ENCODE measurements at regions not wholly inside any gene's neighbourhood (a gene's known extent, or its start where the extent isn't known, plus 50 kb on each side); places are given as distances from the start of the nearest gene placed in this dataset.

- no peaks in the 10 kb centered on the region for H3K9me3 ChIP-seq (ENCODE audit: low read length)
- H3K4me1 ChIP-seq (ENCODE audit: insufficient read depth, low read length, severe bottlenecking): no peaks in the 10 kb centered on the region
- no peaks in the 10 kb centered on the region for H3K9me2 ChIP-seq (ENCODE audit: low read depth, low read length)
- no peaks in the 10 kb centered on the region for H3K27me3 ChIP-seq (ENCODE audit: insufficient read depth, low read length)
- H2AFZ ChIP-seq (ENCODE audit: low read length): no peak overlapping the region
- no peaks in the 10 kb centered on the region for H3K36me3 ChIP-seq (ENCODE audit: insufficient read depth, low read length)
- no peak for TF ChIP-seq EZH2 (IDR thresholded peaks at IDR 0.05; ENCODE audit: borderline replicate concordance, low read length)
- TF ChIP-seq CTCF (IDR thresholded peaks at IDR 0.05; ENCODE audit: low read length): no peak
- no peak overlapping the region for H3K4me2 ChIP-seq (ENCODE audit: low read length)
- no peak overlapping the region for H3K27ac ChIP-seq (ENCODE audit: low read depth, low read length, poor library complexity, severe bottlenecking)
- H3K79me2 ChIP-seq (ENCODE audit: insufficient read depth, low read length): no peaks in the 10 kb centered on the region
- H4K20me1 ChIP-seq (ENCODE audit: insufficient read depth, low read length): no peaks in the 10 kb centered on the region
- no peak overlapping the region for H3K4me3 ChIP-seq (ENCODE audit: low read depth, low read length, poor library complexity, severe bottlenecking)
- H3F3A ChIP-seq (ENCODE audit: insufficient read depth, low read length): no peaks in the 10 kb centered on the region
- H3K9ac ChIP-seq (ENCODE audit: low read length): no peak overlapping the region
Measured at GRCh38 chr10:8462565-8462964, 408.1 kb downstream of the GATA3 start.

DNA sequence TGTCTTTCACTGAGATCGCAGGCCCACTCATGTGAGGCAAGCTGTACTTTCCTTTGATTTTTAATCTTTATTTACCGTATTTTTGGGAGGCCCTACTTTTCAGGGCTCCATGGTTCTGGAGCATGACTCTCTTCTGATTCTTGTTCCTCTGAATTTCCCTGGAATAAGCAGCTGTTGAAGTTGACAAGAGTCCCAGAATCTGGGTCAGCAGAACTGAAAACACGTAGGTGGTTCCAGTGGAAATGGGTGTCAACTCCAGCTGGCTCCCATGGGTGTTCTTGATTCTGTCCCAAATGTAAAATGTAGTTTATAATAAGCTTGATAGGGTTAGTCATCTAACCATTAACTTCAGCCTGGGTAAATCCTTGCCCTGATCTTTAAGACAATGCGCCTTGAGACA lies 409.4 kb downstream of the GATA3 start:
- H3K27ac ChIP-seq (ENCODE audit: low read depth, low read length, poor library complexity, severe bottlenecking): no peak overlapping the region
- TF ChIP-seq EZH2 (IDR thresholded peaks at IDR 0.05; ENCODE audit: borderline replicate concordance, low read length) (no peak), CTCF (IDR thresholded peaks at IDR 0.05; ENCODE audit: low read length) (no peak)

GRCh38 chr10:8468477-8468876 lies 414.0 kb downstream of the GATA3 start:
- H3K79me2 ChIP-seq (ENCODE audit: insufficient read depth, low read length): no peaks in the 10 kb centered on the region
- H3K9ac ChIP-seq (ENCODE audit: low read length): no peak overlapping the region
- no peaks in the 10 kb centered on the region for H3F3A ChIP-seq (ENCODE audit: insufficient read depth, low read length)
- H3K9me2 ChIP-seq (ENCODE audit: low read depth, low read length): no peaks in the 10 kb centered on the region
- H3K27me3 ChIP-seq (ENCODE audit: insufficient read depth, low read length): no peaks in the 10 kb centered on the region
- TF ChIP-seq EZH2 (IDR thresholded peaks at IDR 0.05; ENCODE audit: borderline replicate concordance, low read length): no peak
- TF ChIP-seq CTCF (IDR thresholded peaks at IDR 0.05; ENCODE audit: low read length): no peak
- H3K27ac ChIP-seq (ENCODE audit: low read depth, low read length, poor library complexity, severe bottlenecking): no peak overlapping the region
- no peak overlapping the region for H3K4me2 ChIP-seq (ENCODE audit: low read length)
- no peaks in the 10 kb centered on the region for H3K36me3 ChIP-seq (ENCODE audit: insufficient read depth, low read length)
- H4K20me1 ChIP-seq (ENCODE audit: insufficient read depth, low read length): no peaks in the 10 kb centered on the region
- H2AFZ ChIP-seq (ENCODE audit: low read length): no peak overlapping the region
- H3K4me3 ChIP-seq (ENCODE audit: low read depth, low read length, poor library complexity, severe bottlenecking): no peak overlapping the region
- H3K9me3 ChIP-seq (ENCODE audit: low read length): no peaks in the 10 kb centered on the region
- no peaks in the 10 kb centered on the region for H3K4me1 ChIP-seq (ENCODE audit: insufficient read depth, low read length, severe bottlenecking)

More for the DNA sequence above, 409.4 kb downstream of the GATA3 start:
- Histone ChIP-seq H3K9me2 (ENCODE audit: low read depth, low read length) (no peaks in the 10 kb centered on the region), H3K36me3 (ENCODE audit: insufficient read depth, low read length) (no peaks in the 10 kb centered on the region), H4K20me1 (ENCODE audit: insufficient read depth, low read length) (no peaks in the 10 kb centered on the region), H3K27me3 (ENCODE audit: insufficient read depth, low read length) (no peaks in the 10 kb centered on the region), H3K79me2 (ENCODE audit: insufficient read depth, low read length) (no peaks in the 10 kb centered on the region), H3K9me3 (ENCODE audit: low read length) (no peaks in the 10 kb centered on the region), H3K4me1 (ENCODE audit: insufficient read depth, low read length, severe bottlenecking) (no peaks in the 10 kb centered on the region), H2AFZ (ENCODE audit: low read length) (no peak overlapping the region), H3K4me2 (ENCODE audit: low read length) (no peak overlapping the region), H3K9ac (ENCODE audit: low read length) (no peak overlapping the region), H3F3A (ENCODE audit: insufficient read depth, low read length) (no peaks in the 10 kb centered on the region), H3K4me3 (ENCODE audit: low read depth, low read length, poor library complexity, severe bottlenecking) (no peak overlapping the region)
